NOMO-1 treated with dmso at 0.1 percent for 144 hours (cell line): ENCODE measurements at regions not wholly inside any gene's neighbourhood (a gene's known extent, or its start where the extent isn't known, plus 50 kb on each side); places are given as distances from the start of the nearest gene placed in this dataset.

Experiments used
- DNase-seq: peaks from one replicate; lab custom pipeline; 2025; ENCODE audit not compliant: unreplicated experiment; lab: John Stamatoyannopoulos, UW

DNA sequence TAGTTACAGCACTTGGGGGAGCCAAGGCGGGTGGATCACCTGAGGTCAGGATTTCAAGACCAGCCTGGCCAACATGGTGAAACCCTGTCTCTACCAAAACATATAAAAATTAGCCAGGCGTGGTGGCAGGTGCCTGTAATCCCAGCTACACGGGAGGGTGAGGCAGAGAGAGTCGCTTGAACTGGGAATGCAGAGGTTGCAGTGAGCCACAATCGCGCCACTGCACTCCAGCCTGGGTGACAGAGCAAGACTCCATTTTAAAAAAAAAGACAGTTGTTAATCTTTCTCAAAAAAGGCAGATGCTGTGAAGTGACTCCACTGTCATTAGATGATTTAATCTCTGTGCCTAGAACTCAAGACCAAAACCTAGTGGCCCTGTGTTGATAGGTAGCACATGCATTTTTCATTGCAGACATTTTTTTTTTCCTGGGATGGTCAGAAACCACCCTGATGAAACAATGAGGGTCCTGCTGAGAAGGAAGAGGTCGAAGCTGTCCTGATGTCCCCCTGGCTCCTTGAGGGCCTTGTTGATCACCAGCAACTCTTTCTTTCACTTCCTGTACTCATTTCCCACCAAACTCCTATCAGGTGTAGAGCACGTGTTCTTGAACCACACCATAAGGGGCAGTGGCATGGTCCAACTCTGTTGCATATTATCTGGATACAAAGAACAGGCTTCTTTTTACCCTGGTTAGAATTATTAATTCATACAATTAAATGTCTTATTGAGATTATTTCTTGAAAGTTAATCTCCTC, 382.2 kb downstream of the ICE1 start:
- DNase-seq, result no peak

DNA sequence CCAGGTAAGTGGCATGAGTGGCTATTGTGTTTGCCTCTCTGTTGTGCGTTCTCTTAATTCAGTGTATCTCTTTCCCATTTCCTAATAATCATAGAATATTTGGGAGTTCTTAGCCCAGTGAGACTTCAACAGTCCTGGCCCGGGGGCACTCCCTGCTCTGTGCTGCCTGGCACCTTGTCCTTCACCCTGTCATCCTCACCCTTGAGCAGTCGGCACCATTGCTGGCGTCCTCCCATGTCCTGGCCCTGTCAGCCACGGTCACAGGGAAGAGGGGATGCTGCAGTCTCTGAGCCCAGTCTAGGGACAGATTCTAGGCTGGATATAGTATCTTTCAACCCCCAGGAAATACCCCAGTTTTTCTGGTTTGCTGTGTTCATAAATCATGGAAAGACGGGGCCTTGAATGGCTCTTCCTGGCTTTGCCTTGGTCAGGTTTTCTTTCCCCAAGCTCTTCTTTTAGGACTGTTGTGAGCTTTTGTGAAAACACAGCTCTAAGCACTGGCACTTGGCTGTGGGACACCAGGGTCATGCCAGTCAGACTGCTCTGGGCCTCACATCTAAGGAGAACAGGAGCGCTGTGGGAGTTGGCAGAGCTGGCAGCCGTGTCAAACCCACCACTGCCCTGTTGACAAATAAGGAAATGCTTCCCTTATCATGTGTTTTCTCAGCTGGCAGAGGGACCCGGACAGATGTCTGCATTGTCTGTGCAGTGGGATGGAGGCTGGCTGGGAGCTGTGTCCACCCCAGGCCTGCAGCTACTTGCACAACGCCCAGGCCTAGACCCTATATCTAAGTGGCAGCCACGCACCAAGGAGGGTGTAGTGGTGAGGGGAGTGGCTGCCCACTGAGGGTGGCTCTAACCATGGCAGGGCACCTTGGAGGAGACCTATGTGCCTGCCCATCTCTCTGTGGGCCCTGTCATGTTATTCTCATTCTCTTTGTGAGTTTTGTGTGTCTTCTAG, 378.6 kb downstream of the ICE1 start:
- no peak for DNase-seq

DNA sequence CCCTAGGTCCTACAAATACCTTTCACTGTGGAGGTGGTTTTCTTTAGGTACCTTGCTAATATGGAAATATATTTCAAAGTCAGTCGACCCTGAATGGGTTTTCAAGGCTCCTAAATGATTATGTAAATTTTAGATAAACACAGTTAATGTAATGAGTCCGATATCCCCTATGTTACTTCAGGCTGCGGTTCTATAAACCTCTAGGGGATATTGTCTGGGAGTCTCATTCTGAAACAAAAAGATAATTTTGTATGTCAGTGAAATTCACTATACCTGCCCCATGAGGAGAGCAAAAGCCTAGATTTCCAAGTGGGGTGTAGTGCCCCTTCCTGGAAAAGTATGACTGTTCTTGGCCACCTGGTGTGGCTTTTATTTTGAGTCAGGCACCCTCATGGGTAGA, 377.3 kb downstream of the ICE1 start:
- DNase-seq, result no peak

DNA sequence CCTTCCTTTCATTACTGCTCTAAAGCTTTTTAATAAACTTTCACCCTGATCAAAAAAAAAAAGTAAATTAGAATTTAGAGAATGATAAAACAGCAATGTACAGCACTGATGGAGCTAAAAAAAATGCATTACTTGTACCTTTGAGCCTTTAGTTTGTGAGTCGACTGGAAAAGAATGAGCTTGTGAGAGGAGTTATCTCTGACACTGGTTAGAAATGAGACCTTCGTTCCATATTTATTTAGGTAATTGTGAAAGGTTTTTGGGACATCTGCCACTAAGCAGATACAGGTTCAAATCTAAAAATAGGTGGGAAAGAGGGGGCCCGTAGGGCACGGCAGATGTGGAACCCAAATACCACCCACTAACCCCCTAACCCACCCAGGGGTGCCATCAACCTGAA, 376.8 kb downstream of the ICE1 start:
- no peak for DNase-seq

DNA sequence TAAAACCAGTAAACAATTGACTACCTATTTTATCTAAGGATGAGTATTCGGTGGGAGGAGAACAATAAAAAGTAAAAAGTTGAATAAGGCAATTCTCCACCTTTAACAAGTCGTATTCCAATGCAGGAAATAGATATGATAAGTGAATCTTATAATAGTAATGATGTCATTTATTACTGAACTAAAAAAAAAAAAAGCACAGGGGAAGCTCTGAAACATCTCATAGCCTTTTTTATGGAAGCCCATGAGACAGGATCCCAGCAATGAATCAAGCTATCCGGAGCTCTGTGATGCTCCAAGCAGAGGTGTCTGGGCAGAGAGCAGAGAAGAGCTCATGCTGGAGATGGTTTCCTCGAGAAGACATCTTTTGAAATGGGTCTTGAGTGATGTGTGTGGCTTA, 376.0 kb downstream of the ICE1 start:
- no peak for DNase-seq

DNA sequence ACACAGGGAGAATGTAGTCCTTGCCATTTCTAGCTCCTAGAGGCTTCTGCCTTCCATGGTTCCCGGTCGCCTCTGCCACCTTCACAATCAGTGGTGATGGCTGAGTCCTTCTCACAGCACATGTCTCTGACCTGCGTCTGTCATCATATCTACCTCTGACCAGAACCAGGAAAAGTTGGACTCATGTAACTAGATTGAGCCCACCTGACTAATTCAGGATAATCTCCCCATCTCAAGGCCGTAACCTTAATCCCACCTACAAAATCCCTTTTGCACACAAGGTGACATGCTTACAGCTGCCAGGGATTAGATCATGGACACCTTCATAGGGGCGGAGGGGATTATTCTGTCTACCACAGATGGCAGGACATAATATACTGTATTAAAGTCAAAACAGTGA, 375.6 kb downstream of the ICE1 start:
- no peak for DNase-seq

DNA sequence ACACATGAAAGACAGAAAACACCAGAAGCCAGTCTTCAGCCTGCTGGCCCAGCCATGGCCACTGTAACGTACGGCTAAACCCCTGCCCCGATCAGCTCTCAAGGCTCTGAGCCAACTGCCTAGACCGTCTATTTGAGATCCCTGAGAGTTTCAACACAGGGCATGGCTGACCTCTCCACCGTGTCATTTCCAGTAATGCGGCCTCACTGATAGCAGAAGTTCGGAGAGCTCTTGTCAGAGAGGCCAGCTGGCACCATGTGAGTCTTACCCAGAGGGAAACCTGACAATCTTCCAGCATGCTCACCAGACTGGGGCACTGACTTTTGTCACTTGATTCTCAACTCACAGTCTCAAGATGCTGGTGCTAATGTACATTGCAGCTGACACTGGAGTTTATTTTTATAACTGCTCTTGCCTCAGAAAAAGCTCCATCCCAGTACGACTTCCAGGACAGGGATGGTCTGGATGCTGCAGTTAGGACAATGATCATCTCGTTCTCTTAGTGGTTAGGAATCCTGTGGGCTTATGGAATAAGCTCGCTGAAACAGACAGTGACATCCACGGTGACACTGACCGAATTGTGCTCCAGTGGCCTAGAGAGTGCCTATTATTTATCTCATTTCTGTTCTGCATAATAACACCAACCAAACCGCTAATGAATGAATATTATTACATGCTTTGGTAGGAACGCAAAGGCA, 372.7 kb downstream of the ICE1 start:
- DNase-seq, result no peak

DNA sequence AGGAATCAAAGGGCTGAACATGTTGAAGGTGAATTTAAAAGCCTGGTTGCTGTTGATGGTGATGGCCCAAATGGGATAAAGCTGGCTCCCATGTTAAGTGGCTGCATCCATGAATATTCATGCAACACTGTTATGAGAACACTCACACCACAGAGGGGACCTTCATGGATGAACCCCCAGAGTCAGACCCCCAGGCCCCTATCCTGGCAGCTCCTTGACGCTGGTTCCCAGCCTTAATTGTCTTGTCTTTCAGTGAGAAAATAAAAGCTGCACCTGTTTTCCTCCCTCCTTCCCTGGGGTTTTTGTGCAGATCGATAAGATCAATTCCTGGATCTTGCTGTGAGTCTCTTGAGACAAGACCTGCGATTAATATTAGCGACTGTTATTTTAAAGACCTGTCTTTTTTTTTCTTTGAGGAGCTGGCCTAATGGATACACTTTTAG, 371.7 kb downstream of the ICE1 start:
- no peak for DNase-seq

DNA sequence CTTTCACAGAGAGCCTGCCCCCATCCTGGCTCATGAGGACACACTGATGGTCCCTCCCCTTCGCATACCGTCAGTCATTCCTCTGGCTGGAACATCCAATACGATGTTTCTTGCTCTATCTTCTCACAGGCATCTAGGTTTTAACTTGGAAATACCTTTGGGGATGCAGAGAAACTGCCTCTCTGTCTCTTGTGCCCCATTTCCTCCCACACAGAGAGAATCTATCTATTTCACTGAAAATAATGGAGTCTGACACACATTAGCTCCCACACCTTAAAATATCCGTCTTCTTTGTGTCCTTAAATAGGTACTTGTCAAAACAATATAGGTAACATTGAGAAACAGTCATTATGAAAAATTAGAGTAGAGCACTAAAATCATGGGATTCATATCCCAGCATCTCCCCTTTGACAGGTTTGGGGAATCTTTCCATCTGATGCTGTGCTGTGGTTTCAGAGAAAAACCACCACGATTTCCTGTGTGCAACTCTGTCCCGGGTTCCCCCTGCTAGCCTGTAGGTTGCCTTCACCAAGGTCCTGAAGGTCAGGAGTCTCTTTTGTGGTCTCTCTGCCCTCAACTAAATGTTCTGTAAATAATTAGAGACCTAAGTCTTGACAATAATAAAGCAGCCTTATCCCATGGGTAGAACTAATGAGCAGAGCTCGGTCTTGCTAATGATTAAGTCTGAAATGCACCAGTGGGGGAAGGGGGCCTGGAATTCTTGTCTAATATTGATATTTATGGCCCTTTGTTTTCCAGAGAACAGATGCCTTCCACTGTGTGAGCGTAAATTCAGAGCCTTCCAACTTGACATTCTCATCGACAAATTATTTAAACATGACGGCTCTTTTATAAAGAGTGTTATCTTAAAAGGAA, 371.0 kb downstream of the ICE1 start:
- no peak for DNase-seq

DNA sequence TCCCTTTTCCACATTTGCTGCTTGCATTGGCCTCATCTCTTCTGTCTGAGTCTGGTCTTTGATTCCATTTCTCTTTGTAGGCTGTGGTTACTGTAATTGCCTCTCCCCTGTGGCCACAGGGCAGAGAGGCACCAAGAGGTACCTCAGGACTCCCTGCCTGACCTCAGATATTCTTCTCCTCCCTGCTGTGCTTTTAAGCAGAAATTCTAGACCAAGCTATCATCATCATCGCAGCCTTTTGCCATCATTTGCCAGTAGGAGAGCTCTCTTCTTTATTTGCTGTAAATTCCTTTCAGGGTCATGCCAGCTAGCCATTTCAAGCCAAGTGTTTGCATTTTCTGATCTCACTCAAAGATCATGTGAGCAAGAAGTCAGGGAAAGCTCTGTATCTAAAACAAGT, 369.6 kb downstream of the ICE1 start:
- DNase-seq, result no peak

DNA sequence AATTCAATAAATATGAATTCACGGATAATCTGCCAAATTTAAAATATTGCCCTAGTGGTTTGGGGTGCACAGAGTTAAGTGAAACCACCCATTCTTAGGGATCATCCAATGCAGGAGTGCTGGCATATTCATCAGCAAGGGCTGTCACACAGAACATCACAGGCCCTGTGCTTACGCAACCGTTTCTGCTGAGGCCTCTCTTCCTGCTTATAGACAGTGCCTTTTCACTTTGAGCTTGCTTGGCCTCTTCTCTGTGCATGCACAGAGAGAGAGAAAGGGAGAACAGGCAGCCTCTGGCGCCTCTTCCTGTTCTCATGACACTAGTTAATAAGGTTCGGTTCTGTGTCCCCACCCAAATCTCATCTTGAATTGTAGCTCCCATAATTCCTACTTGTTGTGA, 366.3 kb downstream of the ICE1 start:
- peak; percentile 45 for DNase-seq

DNA sequence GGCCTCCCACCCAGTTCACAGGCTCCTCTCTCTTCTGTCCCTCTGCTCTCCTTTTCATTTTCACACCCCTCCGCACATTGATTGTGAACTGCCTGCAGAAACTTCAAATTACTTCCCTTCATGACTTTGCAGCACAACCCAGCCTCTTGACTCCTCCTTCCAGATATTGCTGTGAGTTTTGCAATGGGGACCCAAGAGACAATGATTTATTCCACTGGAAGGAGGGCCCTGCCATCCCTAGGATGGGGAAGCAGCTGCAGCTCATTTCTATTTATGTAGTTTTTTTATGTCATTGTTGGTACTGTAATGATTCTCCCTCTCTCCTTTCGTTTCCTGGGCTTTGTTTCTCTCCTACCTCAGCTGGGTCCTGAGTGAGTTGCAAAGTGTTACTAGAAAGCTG, 364.9 kb downstream of the ICE1 start:
- peak; percentile 94 for DNase-seq

DNA sequence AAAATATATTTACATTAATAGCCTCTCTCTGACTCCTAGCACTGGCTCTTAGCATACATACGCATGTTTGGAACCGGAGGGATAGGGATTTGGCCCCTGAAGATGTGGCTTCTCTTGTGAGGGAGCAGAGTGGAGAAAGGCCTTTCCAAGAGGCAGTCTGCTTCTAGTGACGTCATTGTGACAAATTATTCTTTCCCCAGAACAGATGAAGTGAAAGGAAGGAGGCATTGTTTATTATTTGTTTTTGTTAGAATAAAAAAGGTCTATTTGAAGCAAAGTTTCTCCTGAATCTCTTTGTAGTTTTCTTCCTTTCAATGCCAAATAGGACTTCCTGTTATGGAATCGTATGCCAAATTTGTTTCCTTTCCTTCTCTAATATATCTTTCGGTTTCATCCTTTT, 361.6 kb downstream of the ICE1 start:
- no peak for DNase-seq

DNA sequence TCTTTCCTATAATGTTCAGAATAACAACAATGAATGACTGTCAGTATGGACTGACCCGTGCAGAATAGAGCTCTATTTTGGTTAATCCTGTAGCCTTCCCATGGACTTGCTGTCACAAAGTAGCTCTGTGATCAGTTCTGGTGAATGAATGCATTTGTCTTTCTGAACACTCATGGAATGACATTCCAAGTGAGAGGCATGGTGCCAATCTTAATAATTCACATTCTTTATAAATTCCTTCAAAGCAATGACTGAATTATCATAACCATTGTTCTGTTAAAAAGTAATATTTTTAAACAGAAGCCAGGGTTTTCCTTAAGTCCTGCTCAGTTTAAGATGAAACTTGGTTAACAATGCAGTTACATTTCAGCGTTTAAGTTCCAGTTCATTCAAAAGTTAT, 360.5 kb downstream of the ICE1 start:
- DNase-seq, result no peak

DNA sequence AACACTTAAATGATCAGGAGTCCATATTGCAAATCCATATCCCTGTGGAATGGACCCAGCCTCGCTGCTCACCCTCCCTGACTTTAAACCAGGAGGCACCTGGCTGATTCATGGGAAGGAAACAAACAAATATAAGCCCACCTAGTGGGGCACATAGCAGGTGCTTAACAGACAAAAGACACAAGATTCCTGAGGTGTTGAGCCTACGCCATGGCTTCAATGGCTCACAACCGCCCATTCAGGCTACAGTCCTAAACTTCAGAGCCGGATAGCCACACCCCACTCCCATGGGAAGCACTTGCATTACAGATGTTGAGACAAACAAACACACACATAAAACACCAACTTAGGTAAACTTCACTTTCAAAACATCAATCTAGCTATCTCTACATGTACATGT, 359.9 kb downstream of the ICE1 start:
- DNase-seq, result no peak

DNA sequence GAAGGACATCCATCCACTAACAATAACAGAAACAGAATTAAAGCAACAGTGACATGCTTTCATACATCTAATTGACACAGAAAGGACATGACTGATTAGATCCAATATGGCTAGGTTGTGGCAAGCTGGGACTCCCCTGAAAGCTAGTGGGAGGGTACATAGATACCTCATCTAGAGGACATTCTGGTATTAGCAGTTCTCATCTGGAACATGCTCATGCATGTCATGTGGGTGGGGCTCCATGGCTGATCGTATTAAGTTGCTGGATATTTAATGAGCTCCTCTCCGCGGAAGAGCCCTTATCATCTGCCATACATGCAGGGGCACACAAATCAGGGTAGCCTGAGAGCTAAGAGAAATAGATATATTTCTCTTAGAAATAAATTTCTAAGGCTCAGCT, 358.9 kb downstream of the ICE1 start:
- DNase-seq, result no peak

DNA sequence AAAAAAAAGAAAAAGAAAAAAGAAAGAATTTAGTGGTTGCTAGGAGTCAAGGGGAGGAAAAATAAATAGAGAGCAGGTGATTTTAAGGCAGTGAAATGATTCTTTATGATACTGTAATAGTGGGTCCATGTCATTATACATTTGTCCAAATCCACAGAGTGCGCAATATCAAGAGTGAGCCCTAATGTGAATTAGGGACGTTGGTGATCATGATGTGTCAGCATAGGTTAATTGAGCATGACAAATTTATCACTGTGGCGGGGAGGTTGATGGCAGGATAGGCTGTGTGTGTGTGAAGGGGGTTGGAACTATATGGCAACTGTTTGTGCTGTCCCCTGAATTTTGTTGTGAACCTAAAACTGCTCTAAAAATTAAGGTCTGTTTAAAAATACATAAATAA, 357.8 kb downstream of the ICE1 start:
- DNase-seq, result no peak

DNA sequence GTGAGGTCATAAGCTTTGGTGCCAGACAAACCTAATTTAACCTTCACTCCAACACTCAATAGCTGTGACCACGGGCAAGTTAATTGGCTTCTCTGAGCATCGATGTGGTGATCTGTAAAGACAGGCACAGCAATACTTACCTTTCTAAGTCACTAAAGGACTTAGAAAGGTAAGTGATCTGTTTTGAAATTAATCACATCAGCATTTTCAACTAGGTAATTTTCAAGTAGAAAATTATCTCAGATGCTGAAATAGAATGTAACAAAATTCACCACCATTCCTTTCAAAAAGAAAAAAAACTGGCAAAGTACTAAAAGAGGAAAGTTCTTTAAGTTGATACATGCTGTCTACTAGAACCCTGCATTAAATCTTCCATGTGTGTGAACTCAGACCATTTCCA, 354.5 kb downstream of the ICE1 start:
- no peak for DNase-seq

DNA sequence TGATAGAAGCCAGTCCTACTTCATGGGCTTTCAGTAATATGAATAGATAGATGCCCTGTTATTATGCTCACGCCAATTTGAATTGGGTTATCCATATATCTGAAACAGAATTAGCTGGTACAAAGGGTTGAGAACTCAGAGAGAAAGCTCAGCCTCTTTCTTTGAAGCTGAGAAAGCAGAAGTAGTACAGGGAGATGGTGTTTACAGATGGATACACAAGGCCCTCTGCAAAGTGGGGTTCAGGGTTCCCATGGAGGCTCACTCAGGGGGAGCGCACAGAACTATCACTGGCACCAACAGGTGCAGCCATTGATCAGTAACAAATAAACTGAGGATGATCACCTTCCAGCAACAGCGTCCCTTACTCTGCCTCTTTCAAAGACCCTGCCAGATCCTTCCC, 349.7 kb downstream of the ICE1 start:
- no peak for DNase-seq

DNA sequence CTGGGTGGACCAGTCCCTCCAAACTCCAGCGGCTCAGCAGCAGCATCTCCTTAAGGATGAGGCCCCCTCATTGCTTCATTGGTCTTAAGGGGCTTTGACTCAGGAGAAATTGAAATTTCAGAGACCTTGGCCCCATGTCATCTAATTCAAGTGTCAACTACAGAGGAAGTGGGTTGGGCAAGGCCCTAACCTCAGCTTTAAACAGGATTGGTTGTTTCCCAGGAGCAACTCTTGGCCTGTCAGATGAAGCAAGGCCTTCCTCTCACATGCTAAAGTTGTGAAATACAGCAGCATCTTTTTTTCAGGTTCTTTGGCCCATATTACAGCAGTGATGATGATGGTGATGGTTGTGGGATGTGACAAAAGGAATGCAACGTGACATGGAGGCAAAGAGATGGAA, 348.3 kb downstream of the ICE1 start:
- DNase-seq, result peak; percentile 75
